Stomach smooth muscle (tissue), 2 donors: ENCODE measurements at regions not wholly inside any gene's neighbourhood (a gene's known extent, or its start where the extent isn't known, plus 50 kb on each side); places are given as distances from the start of the nearest gene placed in this dataset.

ENCODE experiments used
- H3K27ac ChIP-seq: one replicate; pipeline ENCODE4 v1.7.0; 2013; ENCODE audit warnings: mild to moderate bottlenecking, low read length, inconsistent platforms
- H3K27me3 ChIP-seq, 2 donors: one replicate each; pipeline ENCODE4 v1.7.0; 2013; ENCODE audit warnings: low read length in 2 of 2; ENCODE audit not compliant: insufficient read depth in 2 of 2, control insufficient read depth in 1 of 2
- H3K36me3 ChIP-seq, 2 donors: one replicate each; pipeline ENCODE4 v1.7.0; 2013; ENCODE audit warnings: low read length in 2 of 2; ENCODE audit not compliant: control insufficient read depth in 2 of 2, insufficient read depth in 2 of 2
- H3K4me1 ChIP-seq: one replicate; pipeline ENCODE4 v1.7.0; 2013; ENCODE audit warnings: low read length; ENCODE audit not compliant: control insufficient read depth, insufficient read depth
- H3K4me3 ChIP-seq, 2 donors: one replicate each; pipeline ENCODE4 v1.7.0; 2013; ENCODE audit warnings: low read length in 2 of 2
- H3K9ac ChIP-seq, 2 donors: one replicate each; pipeline ENCODE4 v1.7.0; 2013; ENCODE audit warnings: low read length in 2 of 2, mild to moderate bottlenecking in 1 of 2
- H3K9me3 ChIP-seq, 2 donors: one replicate each; pipeline ENCODE4 v1.7.0; 2013; ENCODE audit warnings: low read length in 2 of 2; ENCODE audit not compliant: control insufficient read depth in 2 of 2
- donor health status: healthy.
- donor health status: Pancreatic carcinoma.

GRCh38 chr2:506866-507265 is 170.3 kb downstream of the TMEM18 start:
- peaks cover 0 to 7% of the 10 kb centered on the region in 2 donors for H3K9me3 ChIP-seq
- H3K4me1 ChIP-seq, result no peaks in the 10 kb centered on the region
- H3K36me3 ChIP-seq, result no peaks in the 10 kb centered on the region
- H3K27ac ChIP-seq, result no peak overlapping the region
- no peak overlapping the region for H3K4me3 ChIP-seq
- no peak overlapping the region for H3K9ac ChIP-seq
- no peaks in the 10 kb centered on the region for H3K27me3 ChIP-seq

GRCh38 chr2:506451-506850 is 170.8 kb downstream of the TMEM18 start:
- no peak overlapping the region for H3K27ac ChIP-seq
- H3K27me3 ChIP-seq, result no peaks in the 10 kb centered on the region

DNA sequence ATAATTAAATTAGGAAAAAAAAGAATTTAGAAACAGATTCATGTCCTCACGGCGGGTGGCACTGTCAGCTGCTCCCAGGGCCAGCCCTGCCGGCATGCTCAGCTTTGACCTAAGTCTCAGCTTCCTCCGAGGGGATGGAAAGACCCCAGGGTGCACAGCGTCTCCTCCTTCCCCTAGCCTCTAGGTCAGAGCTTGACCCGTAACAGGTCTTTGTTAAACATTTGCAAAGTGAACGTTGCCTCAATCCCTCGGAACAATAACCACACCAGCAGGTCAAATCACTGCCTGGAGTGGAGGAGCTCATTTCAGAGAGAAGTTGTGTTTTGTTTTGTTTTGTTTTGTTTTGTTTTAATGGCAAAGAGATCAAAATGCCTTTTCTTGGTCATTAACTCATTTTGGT is 171.3 kb downstream of the TMEM18 start:
- no peaks in the 10 kb centered on the region for H3K4me1 ChIP-seq
- peaks cover 0 to 7% of the 10 kb centered on the region in 2 donors for H3K9me3 ChIP-seq
- H3K36me3 ChIP-seq, result no peaks in the 10 kb centered on the region
- H3K9ac ChIP-seq, result no peak overlapping the region
- H3K4me3 ChIP-seq, result no peak overlapping the region
- H3K27me3 ChIP-seq, result no peaks in the 10 kb centered on the region
- H3K27ac ChIP-seq, result no peak overlapping the region

More at GRCh38 chr2:506451-506850, 170.8 kb downstream of the TMEM18 start:
- no peaks in the 10 kb centered on the region for H3K4me1 ChIP-seq
- H3K9me3 ChIP-seq, result peaks cover 0 to 7% of the 10 kb centered on the region in 2 donors
- no peaks in the 10 kb centered on the region for H3K36me3 ChIP-seq
- no peak overlapping the region for H3K9ac ChIP-seq
- H3K4me3 ChIP-seq, result no peak overlapping the region

DNA sequence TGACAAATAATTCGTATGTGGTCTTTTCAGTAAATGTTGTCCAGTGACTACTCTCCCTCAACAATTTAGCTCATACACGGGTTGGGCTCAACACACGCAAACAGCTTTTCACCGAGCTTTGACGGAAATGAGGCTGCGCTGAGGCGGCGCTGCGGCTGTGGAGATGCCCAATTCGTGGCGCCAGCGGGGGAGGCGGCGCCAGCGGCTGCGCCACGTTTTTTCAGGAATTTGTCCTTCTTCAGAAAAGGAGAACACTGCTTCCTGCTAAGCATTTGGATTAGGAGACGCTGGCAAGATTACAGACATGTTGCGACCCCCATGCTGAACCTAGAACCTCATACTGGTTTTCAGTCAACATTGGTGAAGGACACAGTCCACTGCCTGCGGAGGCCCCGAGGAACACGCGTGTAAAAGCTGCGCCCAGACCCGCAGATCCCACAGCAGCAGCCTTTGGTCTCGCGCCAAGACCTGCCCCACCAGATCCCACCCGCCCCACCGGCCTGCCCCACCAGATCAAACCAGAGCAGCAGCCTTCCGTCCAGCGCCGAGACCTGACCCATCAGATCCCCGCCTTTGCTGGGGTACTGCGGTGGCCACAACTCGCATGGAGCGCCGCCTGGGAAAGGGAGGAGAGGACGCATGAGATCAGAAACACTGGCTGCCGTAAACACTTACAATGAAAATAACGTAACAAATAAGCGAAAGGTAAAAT is 173.8 kb downstream of the TMEM18 start:
- peaks cover 0 to 4% of the 10 kb centered on the region in 2 donors for H3K27me3 ChIP-seq
- H3K27ac ChIP-seq, result no peak overlapping the region
- H3K4me3 ChIP-seq, result no peak overlapping the region
- no peaks in the 10 kb centered on the region for H3K4me1 ChIP-seq
- no peaks in the 10 kb centered on the region for H3K36me3 ChIP-seq
- H3K9ac ChIP-seq, result no peak overlapping the region
- H3K9me3 ChIP-seq, result peaks cover 0 to 2% of the 10 kb centered on the region in 2 donors

- H3K9ac ChIP-seq, result no peak overlapping the region
- H3K4me3 ChIP-seq, result no peak overlapping the region
- H3K4me1 ChIP-seq, result no peaks in the 10 kb centered on the region
- no peaks in the 10 kb centered on the region for H3K36me3 ChIP-seq
- H3K27me3 ChIP-seq, result peaks cover 0 to 4% of the 10 kb centered on the region in 2 donors
- H3K27ac ChIP-seq, result no peak overlapping the region
- peaks cover 0 to 2% of the 10 kb centered on the region in 2 donors for H3K9me3 ChIP-seq
These were observed 174.4 kb downstream of the TMEM18 start for GRCh38 chr2:502831-503230.

- no peak overlapping the region for H3K4me3 ChIP-seq
- H3K27ac ChIP-seq, result no peak overlapping the region
- no peaks in the 10 kb centered on the region for H3K36me3 ChIP-seq
- peaks cover 0 to 2% of the 10 kb centered on the region in 2 donors for H3K9me3 ChIP-seq
- no peaks in the 10 kb centered on the region for H3K4me1 ChIP-seq
- no peak overlapping the region for H3K9ac ChIP-seq
- H3K27me3 ChIP-seq, result peaks cover 0 to 4% of the 10 kb centered on the region in 2 donors
These were observed 175.5 kb downstream of the TMEM18 start for GRCh38 chr2:501667-502066.

- Histone ChIP-seq H3K27ac (no peak overlapping the region), H3K27me3 (peaks cover 0 to 4% of the 10 kb centered on the region in 2 donors), H3K9ac (no peak overlapping the region), H3K4me1 (no peaks in the 10 kb centered on the region), H3K4me3 (no peak overlapping the region), H3K9me3 (peaks cover 0 to 2% of the 10 kb centered on the region in 2 donors), H3K36me3 (no peaks in the 10 kb centered on the region)
These were observed 176.1 kb downstream of the TMEM18 start for GRCh38 chr2:501130-501529.

DNA sequence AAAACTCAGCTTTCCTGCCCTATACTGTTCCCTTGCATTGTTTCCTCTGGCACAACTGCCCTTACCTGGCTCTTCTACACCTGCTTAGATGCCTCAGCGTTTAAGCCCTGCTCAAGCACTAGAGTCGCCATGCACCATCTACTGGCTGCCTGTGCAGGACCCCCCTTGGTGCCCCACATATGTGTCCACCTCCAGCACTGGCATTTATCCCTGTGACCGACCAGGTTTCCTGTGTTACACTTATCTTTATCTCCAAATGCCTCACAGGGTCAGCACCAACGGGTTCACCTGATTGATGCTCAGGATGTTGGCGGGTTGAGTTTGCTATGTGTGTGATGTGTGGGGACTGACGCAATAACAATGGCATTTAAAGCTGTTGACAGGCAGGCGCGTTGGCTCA is 177.5 kb downstream of the TMEM18 start:
- no peak overlapping the region for H3K4me3 ChIP-seq
- no peaks in the 10 kb centered on the region for H3K36me3 ChIP-seq
- peaks cover 0 to 4% of the 10 kb centered on the region in 2 donors for H3K27me3 ChIP-seq
- no peak overlapping the region for H3K27ac ChIP-seq
- no peak overlapping the region for H3K9ac ChIP-seq
- no peaks in the 10 kb centered on the region for H3K4me1 ChIP-seq
- peaks cover 0 to 2% of the 10 kb centered on the region in 2 donors for H3K9me3 ChIP-seq

- Histone ChIP-seq H3K27ac (no peak overlapping the region), H3K4me3 (no peak overlapping the region), H3K9me3 (peaks cover 0 to 2% of the 10 kb centered on the region in 2 donors), H3K4me1 (no peaks in the 10 kb centered on the region), H3K36me3 (no peaks in the 10 kb centered on the region), H3K27me3 (peaks cover 0 to 4% of the 10 kb centered on the region in 2 donors), H3K9ac (no peak overlapping the region)
These were observed 178.6 kb downstream of the TMEM18 start for GRCh38 chr2:498493-499178.

- Histone ChIP-seq H3K4me3 (no peak overlapping the region), H3K9ac (no peak overlapping the region), H3K27me3 (peaks cover 0 to 4% of the 10 kb centered on the region in 2 donors), H3K9me3 (peaks cover 0 to 2% of the 10 kb centered on the region in 2 donors), H3K27ac (no peak overlapping the region), H3K36me3 (no peaks in the 10 kb centered on the region), H3K4me1 (no peaks in the 10 kb centered on the region)
These were observed 179.3 kb downstream of the TMEM18 start for GRCh38 chr2:497770-498492.
